ENCODE measurements at regions not wholly inside any gene's neighbourhood (a gene's known extent, or its start where the extent isn't known, plus 50 kb on each side); places are given as distances from the start of the nearest gene placed in this dataset.

DNA sequence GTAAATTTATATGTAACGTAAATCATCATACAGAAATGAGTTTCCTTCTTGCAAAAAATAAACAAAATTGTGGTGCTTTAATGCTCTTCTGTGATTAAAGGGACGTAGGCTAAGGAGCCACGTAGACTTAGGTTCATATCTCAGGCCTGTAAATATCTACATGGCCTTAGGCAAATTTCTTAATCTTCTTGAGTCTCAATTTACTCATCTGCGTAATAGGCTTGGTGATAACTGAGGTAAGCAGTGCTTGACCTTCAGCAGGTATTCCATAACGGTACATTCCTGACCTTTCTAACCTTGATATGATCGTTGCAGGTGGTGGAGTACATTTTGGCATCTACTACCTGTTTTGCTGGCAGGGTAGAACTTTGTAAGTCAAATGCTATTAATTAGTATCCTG lies 65.2 kb upstream of the TLR3 start:
- TF ChIP-seq, protein P1, sequence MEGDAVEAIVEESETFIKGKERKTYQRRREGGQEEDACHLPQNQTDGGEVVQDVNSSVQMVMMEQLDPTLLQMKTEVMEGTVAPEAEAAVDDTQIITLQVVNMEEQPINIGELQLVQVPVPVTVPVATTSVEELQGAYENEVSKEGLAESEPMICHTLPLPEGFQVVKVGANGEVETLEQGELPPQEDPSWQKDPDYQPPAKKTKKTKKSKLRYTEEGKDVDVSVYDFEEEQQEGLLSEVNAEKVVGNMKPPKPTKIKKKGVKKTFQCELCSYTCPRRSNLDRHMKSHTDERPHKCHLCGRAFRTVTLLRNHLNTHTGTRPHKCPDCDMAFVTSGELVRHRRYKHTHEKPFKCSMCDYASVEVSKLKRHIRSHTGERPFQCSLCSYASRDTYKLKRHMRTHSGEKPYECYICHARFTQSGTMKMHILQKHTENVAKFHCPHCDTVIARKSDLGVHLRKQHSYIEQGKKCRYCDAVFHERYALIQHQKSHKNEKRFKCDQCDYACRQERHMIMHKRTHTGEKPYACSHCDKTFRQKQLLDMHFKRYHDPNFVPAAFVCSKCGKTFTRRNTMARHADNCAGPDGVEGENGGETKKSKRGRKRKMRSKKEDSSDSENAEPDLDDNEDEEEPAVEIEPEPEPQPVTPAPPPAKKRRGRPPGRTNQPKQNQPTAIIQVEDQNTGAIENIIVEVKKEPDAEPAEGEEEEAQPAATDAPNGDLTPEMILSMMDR (tag by site-specific recombination; IDR thresholded peaks at IDR 0.05), result no peak
- no peak for TF ChIP-seq TCF7L2 (IDR thresholded peaks at IDR 0.05; ENCODE audit: borderline replicate concordance, low read depth, low read length)
- TF ChIP-seq ZEB2 (tag by site-specific recombination; IDR thresholded peaks at IDR 0.05), result no peak
- TF ChIP-seq, protein P2, sequence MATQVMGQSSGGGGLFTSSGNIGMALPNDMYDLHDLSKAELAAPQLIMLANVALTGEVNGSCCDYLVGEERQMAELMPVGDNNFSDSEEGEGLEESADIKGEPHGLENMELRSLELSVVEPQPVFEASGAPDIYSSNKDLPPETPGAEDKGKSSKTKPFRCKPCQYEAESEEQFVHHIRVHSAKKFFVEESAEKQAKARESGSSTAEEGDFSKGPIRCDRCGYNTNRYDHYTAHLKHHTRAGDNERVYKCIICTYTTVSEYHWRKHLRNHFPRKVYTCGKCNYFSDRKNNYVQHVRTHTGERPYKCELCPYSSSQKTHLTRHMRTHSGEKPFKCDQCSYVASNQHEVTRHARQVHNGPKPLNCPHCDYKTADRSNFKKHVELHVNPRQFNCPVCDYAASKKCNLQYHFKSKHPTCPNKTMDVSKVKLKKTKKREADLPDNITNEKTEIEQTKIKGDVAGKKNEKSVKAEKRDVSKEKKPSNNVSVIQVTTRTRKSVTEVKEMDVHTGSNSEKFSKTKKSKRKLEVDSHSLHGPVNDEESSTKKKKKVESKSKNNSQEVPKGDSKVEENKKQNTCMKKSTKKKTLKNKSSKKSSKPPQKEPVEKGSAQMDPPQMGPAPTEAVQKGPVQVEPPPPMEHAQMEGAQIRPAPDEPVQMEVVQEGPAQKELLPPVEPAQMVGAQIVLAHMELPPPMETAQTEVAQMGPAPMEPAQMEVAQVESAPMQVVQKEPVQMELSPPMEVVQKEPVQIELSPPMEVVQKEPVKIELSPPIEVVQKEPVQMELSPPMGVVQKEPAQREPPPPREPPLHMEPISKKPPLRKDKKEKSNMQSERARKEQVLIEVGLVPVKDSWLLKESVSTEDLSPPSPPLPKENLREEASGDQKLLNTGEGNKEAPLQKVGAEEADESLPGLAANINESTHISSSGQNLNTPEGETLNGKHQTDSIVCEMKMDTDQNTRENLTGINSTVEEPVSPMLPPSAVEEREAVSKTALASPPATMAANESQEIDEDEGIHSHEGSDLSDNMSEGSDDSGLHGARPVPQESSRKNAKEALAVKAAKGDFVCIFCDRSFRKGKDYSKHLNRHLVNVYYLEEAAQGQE (tag by site-specific recombination; IDR thresholded peaks at IDR 0.05), result no peak
- no peak for TF ChIP-seq KLF10 (tag by site-specific recombination; IDR thresholded peaks at IDR 0.05)
- no peak for TF ChIP-seq ZNF621 (tag by site-specific recombination; IDR thresholded peaks at IDR 0.05)
- TF ChIP-seq ZNF692 (tag by site-specific recombination; IDR thresholded peaks at IDR 0.05), result no peak
- no peak for TF ChIP-seq YY1 (tag by site-specific recombination; IDR thresholded peaks at IDR 0.05)
- no peak for TF ChIP-seq ZNF292 (tag by site-specific recombination; IDR thresholded peaks at IDR 0.05; ENCODE audit: borderline replicate concordance, low read depth)
- TF ChIP-seq ZBTB1 (tag by site-specific recombination; IDR thresholded peaks at IDR 0.05), result no peak
- no peak for TF ChIP-seq RBAK (tag by site-specific recombination; IDR thresholded peaks at IDR 0.05)
- no peak for TF ChIP-seq ZNF138 (tag by site-specific recombination; IDR thresholded peaks at IDR 0.05; ENCODE audit: borderline replicate concordance)
